ENCODE measurements at regions not wholly inside any gene's neighbourhood (a gene's known extent, or its start where the extent isn't known, plus 50 kb on each side); places are given as distances from the start of the nearest gene placed in this dataset.

GRCh38 chr13:39208636-39209035 lies 170.4 kb downstream of the NHLRC3 start:
- H3K27me3 ChIP-seq (ENCODE audit: low read length), result no peaks in the 10 kb centered on the region
- H3K4me2 ChIP-seq (ENCODE audit: low read depth, low read length, poor library complexity, severe bottlenecking), result no peak overlapping the region
- no peaks in the 10 kb centered on the region for H3K79me2 ChIP-seq (ENCODE audit: low read length)
- H3K9me2 ChIP-seq (replicated peaks; ENCODE audit: insufficient read depth, low read length), result no peaks in the 10 kb centered on the region
- no peaks in the 10 kb centered on the region for H3K36me3 ChIP-seq (ENCODE audit: insufficient read depth, low read length)
- no peaks in the 10 kb centered on the region for H3K9me3 ChIP-seq (ENCODE audit: low read length)
- no peaks in the 10 kb centered on the region for H4K20me1 ChIP-seq (ENCODE audit: insufficient read depth, low read depth, low read length)
- H3K27ac ChIP-seq (ENCODE audit: low read length), result no peak overlapping the region
- H3K4me3 ChIP-seq (ENCODE audit: low read length), result no peak overlapping the region
- H3K9ac ChIP-seq (ENCODE audit: low read length), result no peak overlapping the region
- no peak overlapping the region for H2AFZ ChIP-seq (ENCODE audit: low read length)
- no peaks in the 10 kb centered on the region for H3K4me1 ChIP-seq (ENCODE audit: low read length)
- no peak for DNase-seq

- H3K79me2 ChIP-seq (ENCODE audit: low read length), result no peaks in the 10 kb centered on the region
- H3K4me3 ChIP-seq (ENCODE audit: low read length), result no peak overlapping the region
Observed at GRCh38 chr13:39209731-39210531, 171.7 kb downstream of the NHLRC3 start.

GRCh38 chr13:39210961-39211534 lies 172.8 kb downstream of the NHLRC3 start:
- no peak overlapping the region for H3K4me3 ChIP-seq (ENCODE audit: low read length)
- H4K20me1 ChIP-seq (ENCODE audit: insufficient read depth, low read depth, low read length), result no peaks in the 10 kb centered on the region
- no peak overlapping the region for H3K4me2 ChIP-seq (ENCODE audit: low read depth, low read length, poor library complexity, severe bottlenecking)

More at GRCh38 chr13:39209731-39210531, 171.7 kb downstream of the NHLRC3 start:
- no peak overlapping the region for H3K27ac ChIP-seq (ENCODE audit: low read length)
- no peak overlapping the region for H2AFZ ChIP-seq (ENCODE audit: low read length)
- no peak overlapping the region for H3K9ac ChIP-seq (ENCODE audit: low read length)
- no peaks in the 10 kb centered on the region for H3K36me3 ChIP-seq (ENCODE audit: insufficient read depth, low read length)
- H3K9me2 ChIP-seq (replicated peaks; ENCODE audit: insufficient read depth, low read length), result no peaks in the 10 kb centered on the region
- no peak for DNase-seq
- no peaks in the 10 kb centered on the region for H3K27me3 ChIP-seq (ENCODE audit: low read length)
- no peak overlapping the region for H3K4me2 ChIP-seq (ENCODE audit: low read depth, low read length, poor library complexity, severe bottlenecking)
- H3K4me1 ChIP-seq (ENCODE audit: low read length), result no peaks in the 10 kb centered on the region
- H4K20me1 ChIP-seq (ENCODE audit: insufficient read depth, low read depth, low read length), result no peaks in the 10 kb centered on the region
- no peaks in the 10 kb centered on the region for H3K9me3 ChIP-seq (ENCODE audit: low read length)

GRCh38 chr13:39215971-39216370 lies 177.7 kb downstream of the NHLRC3 start:
- Histone ChIP-seq H4K20me1 (ENCODE audit: insufficient read depth, low read depth, low read length) (no peaks in the 10 kb centered on the region), H3K4me2 (ENCODE audit: low read depth, low read length, poor library complexity, severe bottlenecking) (no peak overlapping the region), H3K36me3 (ENCODE audit: insufficient read depth, low read length) (no peaks in the 10 kb centered on the region), H2AFZ (ENCODE audit: low read length) (no peak overlapping the region), H3K9ac (ENCODE audit: low read length) (no peak overlapping the region), H3K79me2 (ENCODE audit: low read length) (no peaks in the 10 kb centered on the region), H3K4me1 (ENCODE audit: low read length) (no peaks in the 10 kb centered on the region), H3K4me3 (ENCODE audit: low read length) (no peak overlapping the region), H3K9me3 (ENCODE audit: low read length) (no peaks in the 10 kb centered on the region), H3K9me2 (replicated peaks; ENCODE audit: insufficient read depth, low read length) (no peaks in the 10 kb centered on the region), H3K27me3 (ENCODE audit: low read length) (no peaks in the 10 kb centered on the region), H3K27ac (ENCODE audit: low read length) (no peak overlapping the region)
- DNase-seq, result no peak

More at GRCh38 chr13:39210961-39211534, 172.8 kb downstream of the NHLRC3 start:
- Histone ChIP-seq H3K9me2 (replicated peaks; ENCODE audit: insufficient read depth, low read length) (no peaks in the 10 kb centered on the region), H3K79me2 (ENCODE audit: low read length) (no peaks in the 10 kb centered on the region), H3K36me3 (ENCODE audit: insufficient read depth, low read length) (no peaks in the 10 kb centered on the region), H3K9me3 (ENCODE audit: low read length) (no peaks in the 10 kb centered on the region), H3K27me3 (ENCODE audit: low read length) (no peaks in the 10 kb centered on the region), H3K9ac (ENCODE audit: low read length) (no peak overlapping the region), H3K4me1 (ENCODE audit: low read length) (no peaks in the 10 kb centered on the region), H3K27ac (ENCODE audit: low read length) (no peak overlapping the region), H2AFZ (ENCODE audit: low read length) (no peak overlapping the region)
- DNase-seq, result no peak

- no peaks in the 10 kb centered on the region for H4K20me1 ChIP-seq (ENCODE audit: insufficient read depth, low read depth, low read length)
- no peaks in the 10 kb centered on the region for H3K79me2 ChIP-seq (ENCODE audit: low read length)
- H3K4me2 ChIP-seq (ENCODE audit: low read depth, low read length, poor library complexity, severe bottlenecking), result no peak overlapping the region
- no peak overlapping the region for H3K4me3 ChIP-seq (ENCODE audit: low read length)
- no peaks in the 10 kb centered on the region for H3K36me3 ChIP-seq (ENCODE audit: insufficient read depth, low read length)
- no peaks in the 10 kb centered on the region for H3K4me1 ChIP-seq (ENCODE audit: low read length)
- no peak overlapping the region for H3K9ac ChIP-seq (ENCODE audit: low read length)
- H3K9me3 ChIP-seq (ENCODE audit: low read length), result no peaks in the 10 kb centered on the region
- no peak overlapping the region for H3K27ac ChIP-seq (ENCODE audit: low read length)
- no peak for DNase-seq
- no peaks in the 10 kb centered on the region for H3K9me2 ChIP-seq (replicated peaks; ENCODE audit: insufficient read depth, low read length)
- no peaks in the 10 kb centered on the region for H3K27me3 ChIP-seq (ENCODE audit: low read length)
- H2AFZ ChIP-seq (ENCODE audit: low read length), result no peak overlapping the region
Observed at GRCh38 chr13:39217471-39217870, 179.2 kb downstream of the NHLRC3 start.

GRCh38 chr13:39224671-39225240 lies 186.5 kb downstream of the NHLRC3 start:
- H3K4me2 ChIP-seq (ENCODE audit: low read depth, low read length, poor library complexity, severe bottlenecking), result no peak overlapping the region
- no peak for DNase-seq
- H3K4me3 ChIP-seq (ENCODE audit: low read length), result no peak overlapping the region
- no peak overlapping the region for H3K27ac ChIP-seq (ENCODE audit: low read length)
- H2AFZ ChIP-seq (ENCODE audit: low read length), result no peak overlapping the region
- H3K27me3 ChIP-seq (ENCODE audit: low read length), result no peaks in the 10 kb centered on the region
- H3K9me2 ChIP-seq (replicated peaks; ENCODE audit: insufficient read depth, low read length), result no peaks in the 10 kb centered on the region
- H3K36me3 ChIP-seq (ENCODE audit: insufficient read depth, low read length), result no peaks in the 10 kb centered on the region
- H3K79me2 ChIP-seq (ENCODE audit: low read length), result no peaks in the 10 kb centered on the region
- H3K4me1 ChIP-seq (ENCODE audit: low read length), result no peaks in the 10 kb centered on the region
- no peak overlapping the region for H3K9ac ChIP-seq (ENCODE audit: low read length)
- H3K9me3 ChIP-seq (ENCODE audit: low read length), result no peaks in the 10 kb centered on the region
- no peaks in the 10 kb centered on the region for H4K20me1 ChIP-seq (ENCODE audit: insufficient read depth, low read depth, low read length)

GRCh38 chr13:39225860-39226259 lies 187.6 kb downstream of the NHLRC3 start:
- no peaks in the 10 kb centered on the region for H3K79me2 ChIP-seq (ENCODE audit: low read length)
- no peaks in the 10 kb centered on the region for H3K4me1 ChIP-seq (ENCODE audit: low read length)
- no peak overlapping the region for H3K4me2 ChIP-seq (ENCODE audit: low read depth, low read length, poor library complexity, severe bottlenecking)
- H3K9ac ChIP-seq (ENCODE audit: low read length), result no peak overlapping the region
- H3K27ac ChIP-seq (ENCODE audit: low read length), result no peak overlapping the region
- no peaks in the 10 kb centered on the region for H4K20me1 ChIP-seq (ENCODE audit: insufficient read depth, low read depth, low read length)
- no peaks in the 10 kb centered on the region for H3K9me2 ChIP-seq (replicated peaks; ENCODE audit: insufficient read depth, low read length)
- no peak overlapping the region for H2AFZ ChIP-seq (ENCODE audit: low read length)
- no peaks in the 10 kb centered on the region for H3K36me3 ChIP-seq (ENCODE audit: insufficient read depth, low read length)
- no peaks in the 10 kb centered on the region for H3K27me3 ChIP-seq (ENCODE audit: low read length)
- H3K4me3 ChIP-seq (ENCODE audit: low read length), result no peak overlapping the region
- no peak for DNase-seq
- no peaks in the 10 kb centered on the region for H3K9me3 ChIP-seq (ENCODE audit: low read length)

GRCh38 chr13:39226359-39226758 lies 188.1 kb downstream of the NHLRC3 start:
- Histone ChIP-seq H4K20me1 (ENCODE audit: insufficient read depth, low read depth, low read length) (no peaks in the 10 kb centered on the region), H3K4me3 (ENCODE audit: low read length) (no peak overlapping the region), H3K36me3 (ENCODE audit: insufficient read depth, low read length) (no peaks in the 10 kb centered on the region), H2AFZ (ENCODE audit: low read length) (no peak overlapping the region), H3K4me2 (ENCODE audit: low read depth, low read length, poor library complexity, severe bottlenecking) (no peak overlapping the region), H3K27ac (ENCODE audit: low read length) (no peak overlapping the region), H3K79me2 (ENCODE audit: low read length) (no peaks in the 10 kb centered on the region), H3K9ac (ENCODE audit: low read length) (no peak overlapping the region), H3K27me3 (ENCODE audit: low read length) (no peaks in the 10 kb centered on the region), H3K9me2 (replicated peaks; ENCODE audit: insufficient read depth, low read length) (no peaks in the 10 kb centered on the region), H3K4me1 (ENCODE audit: low read length) (no peaks in the 10 kb centered on the region), H3K9me3 (ENCODE audit: low read length) (no peaks in the 10 kb centered on the region)
- peak; percentile 1 for DNase-seq

Data from Karpas-422 (cell line).